Breast epithelium (tissue), 3 donors: ENCODE measurements at regions not wholly inside any gene's neighbourhood (a gene's known extent, or its start where the extent isn't known, plus 50 kb on each side); places are given as distances from the start of the nearest gene placed in this dataset.

ENCODE experiments used
- POLR2AphosphoS5 ChIP-seq, 3 donors: sonication (generic); formaldehyde crosslinking; IDR thresholded peaks; one replicate each; pipeline ENCODE4 v1.6.1; 2017; ENCODE audit warnings: antibody characterized with exemption in 3 of 3
- TF ChIP-seq, protein P1 (sequence below), 3 donors: fragments of 450-650 bp; IDR thresholded peaks; one replicate each; pipeline ENCODE4 v1.5.1; 2016 to 2017; ENCODE audit warnings: antibody characterized with exemption in 3 of 3, mild to moderate bottlenecking in 3 of 3, moderate library complexity in 3 of 3

- TF ChIP-seq, protein P1, sequence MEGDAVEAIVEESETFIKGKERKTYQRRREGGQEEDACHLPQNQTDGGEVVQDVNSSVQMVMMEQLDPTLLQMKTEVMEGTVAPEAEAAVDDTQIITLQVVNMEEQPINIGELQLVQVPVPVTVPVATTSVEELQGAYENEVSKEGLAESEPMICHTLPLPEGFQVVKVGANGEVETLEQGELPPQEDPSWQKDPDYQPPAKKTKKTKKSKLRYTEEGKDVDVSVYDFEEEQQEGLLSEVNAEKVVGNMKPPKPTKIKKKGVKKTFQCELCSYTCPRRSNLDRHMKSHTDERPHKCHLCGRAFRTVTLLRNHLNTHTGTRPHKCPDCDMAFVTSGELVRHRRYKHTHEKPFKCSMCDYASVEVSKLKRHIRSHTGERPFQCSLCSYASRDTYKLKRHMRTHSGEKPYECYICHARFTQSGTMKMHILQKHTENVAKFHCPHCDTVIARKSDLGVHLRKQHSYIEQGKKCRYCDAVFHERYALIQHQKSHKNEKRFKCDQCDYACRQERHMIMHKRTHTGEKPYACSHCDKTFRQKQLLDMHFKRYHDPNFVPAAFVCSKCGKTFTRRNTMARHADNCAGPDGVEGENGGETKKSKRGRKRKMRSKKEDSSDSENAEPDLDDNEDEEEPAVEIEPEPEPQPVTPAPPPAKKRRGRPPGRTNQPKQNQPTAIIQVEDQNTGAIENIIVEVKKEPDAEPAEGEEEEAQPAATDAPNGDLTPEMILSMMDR (IDR thresholded peaks at IDR 0.05): no peak
- no peak for TF ChIP-seq POLR2AphosphoS5 (IDR thresholded peaks at IDR 0.05)
Measured at GRCh38 chr2:53378791-53379190, 388.8 kb upstream of the CHAC2 start.
